Heart right ventricle (tissue), 16 donors: ENCODE measurements at regions not wholly inside any gene's neighbourhood (a gene's known extent, or its start where the extent isn't known, plus 50 kb on each side); places are given as distances from the start of the nearest gene placed in this dataset.
A peak's percentile ranks its signal among the peaks of the same experiment; 100 is the strongest.

Source experiments
- ATAC-seq, 8 donors: fragments of 200-7000 bp; cut with Tn5 transposase; one replicate each; pipeline ENCODE4 v1.9.1; 2020; ENCODE audit warnings: mild to moderate bottlenecking in 8 of 8, moderate library complexity in 8 of 8, moderate number of reproducible peaks in 1 of 8
- DNase-seq, 2 donors: peaks; one replicate each; pipeline ENCODE4 v3.0.0-alpha.2; 2020
- H3K27ac ChIP-seq, 10 donors: fragments of 200-600 bp; sonication (generic) in 2 of 10; one replicate each; pipeline versions ENCODE4 v1.5.0 to v1.8.0; 2020 to 2022; ENCODE audit warnings: mild to moderate bottlenecking in 3 of 10
- H3K27me3 ChIP-seq, 7 donors: fragments of 200-600 bp; one replicate each; pipeline ENCODE4 v1.8.0; 2021 to 2022; ENCODE audit warnings: mild to moderate bottlenecking in 2 of 7
- H3K36me3 ChIP-seq, 9 donors: fragments of 200-600 bp; sonication (generic) in 1 of 9; one replicate each; pipeline versions ENCODE4 v1.5.0 to v1.8.0; 2020 to 2022; ENCODE audit warnings: mild to moderate bottlenecking in 2 of 9
- H3K4me1 ChIP-seq, 9 donors: fragments of 200-600 bp; sonication (generic) in 1 of 9; one replicate each; pipeline versions ENCODE4 v1.5.0 to v1.8.0; 2020 to 2022; ENCODE audit warnings: mild to moderate bottlenecking in 4 of 9
- H3K4me3 ChIP-seq, 10 donors: fragments of 200-600 bp; sonication (generic) in 2 of 10; one replicate each; pipeline versions ENCODE4 v1.5.0 to v1.8.0; 2020 to 2022; ENCODE audit warnings: mild to moderate bottlenecking in 7 of 10, moderate library complexity in 2 of 10
- H3K9me3 ChIP-seq, 11 donors: fragments of 200-600 bp in 10 of 11; sonication (generic) in 2 of 11; one replicate each; pipeline versions ENCODE4 v1.5.0 to v1.8.0; 2013 to 2022; ENCODE audit warnings: mild to moderate bottlenecking in 2 of 11, control low read depth in 1 of 11, moderate library complexity in 1 of 11
- WGBS, 2 donors: extraction: QIAGEN DNeasy Blood & Tissue Kit; methylation state at CpG; one replicate each; pipeline ENCODE4 v1.1.7; 2013; ENCODE audit warnings: inconsistent platforms in 1 of 2; 5-methylcytosine and 5-hydroxymethylcytosine counted together
- intact Hi-C, 10 donors: fragments of 100-400 bp; cut with DNase I; formaldehyde crosslinking; loops; one replicate each; pipeline versions ENCODE4 v1.11.1 to v1.14.2; 2022
- TF ChIP-seq, protein P1 (sequence below), 9 donors: fragments of 200-600 bp; sonication (generic) in 2 of 9; IDR thresholded peaks; one replicate each; pipeline versions ENCODE4 v1.5.0 to v1.8.0; 2021 to 2022; ENCODE audit warnings: antibody characterized with exemption in 9 of 9, mild to moderate bottlenecking in 5 of 9, moderate library complexity in 1 of 9
- donor health status: Arrhythmogenic right ventricular cardiomyopathy.
- donor health status: ischemic (EF 13 %, LVEDD 7.1; RV severe dilation, severe dysfunction).
- donor health status: healthy with polysubstance abuse.
- donor health status: DM: no; HTN: yes; CAD: no.
- donor health status: DM: no; HTN: no; CAD: no.
- donor health status: ischemic (EF 25% LVEDD 6.9; RV normal size, moderate dysfunction).
- donor health status: ischemic (EF 25% LVEDD 5.7; RV mildly dilated, moderate dysfunction).
- donor health status: healthy.
- donor health status: DM: yes; HTN: yes; CAD: no.
- donor health status: Ischemic cardiomyopathy.
- donor health status: ischemic (EF 35%, LVEDD 5.7; RV mildly dilated, moderate dysfunction).
- donor health status: nonischemic (EF 11% LVEDD 7.7; RV severe dilation, severe dysfunction).
- donor health status: DM: yes; HTN: yes; CAD: no.
- donor health status: PGD.
- donor health status: ischemic (EF 29% LVEDD 5.4; RV normal size, mild dysfunction).
- donor health status: nonischemic (EF 23%, LVEDD 6.1; RV moderate dilation, normal function).

DNA sequence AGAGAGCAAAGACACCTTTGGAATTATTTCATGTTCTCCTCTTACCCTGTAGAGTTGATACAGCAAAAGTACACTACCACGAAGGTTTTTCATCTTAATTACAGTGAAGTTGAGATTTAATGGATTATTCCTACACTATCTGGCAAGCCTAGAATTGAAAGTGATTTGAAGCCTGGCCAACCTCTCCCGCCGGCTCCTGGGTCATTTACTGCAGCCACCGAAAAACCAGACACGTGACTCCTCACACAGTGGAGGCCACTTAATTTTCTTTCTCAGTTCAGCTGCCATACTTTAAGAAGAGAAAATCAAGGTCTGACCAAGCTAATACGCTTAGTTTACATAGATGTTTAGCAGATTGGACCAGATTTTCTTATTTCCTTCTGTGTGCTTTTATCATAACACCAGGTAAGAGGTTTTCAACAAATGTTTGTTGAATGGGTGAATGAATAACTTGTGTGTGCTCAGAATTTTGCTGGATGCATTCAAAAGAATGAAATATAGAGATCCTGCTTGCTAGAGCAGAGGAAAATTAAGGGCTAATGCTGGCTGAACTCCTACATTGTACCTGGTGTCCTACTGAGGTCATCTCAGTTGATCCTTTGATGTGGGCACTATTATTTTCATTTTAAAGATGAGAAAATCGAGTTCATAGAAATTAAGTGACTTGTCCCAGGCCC, 97.2 kb upstream of the PDE10A start:
- ATAC-seq = no peak
- Histone ChIP-seq H3K9me3 (peaks cover 0 to 14% (median 2%) of the 10 kb centered on the region in 11 donors), H3K36me3 (no peaks in the 10 kb centered on the region), H3K27me3 (no peaks in the 10 kb centered on the region), H3K4me1 (no peaks in the 10 kb centered on the region), H3K4me3 (no peak overlapping the region), H3K27ac (no peak overlapping the region)
- 90 to 92% methylated on average over 7 of the region's 7 CpGs for WGBS, 2 donors
- TF ChIP-seq, protein P1, sequence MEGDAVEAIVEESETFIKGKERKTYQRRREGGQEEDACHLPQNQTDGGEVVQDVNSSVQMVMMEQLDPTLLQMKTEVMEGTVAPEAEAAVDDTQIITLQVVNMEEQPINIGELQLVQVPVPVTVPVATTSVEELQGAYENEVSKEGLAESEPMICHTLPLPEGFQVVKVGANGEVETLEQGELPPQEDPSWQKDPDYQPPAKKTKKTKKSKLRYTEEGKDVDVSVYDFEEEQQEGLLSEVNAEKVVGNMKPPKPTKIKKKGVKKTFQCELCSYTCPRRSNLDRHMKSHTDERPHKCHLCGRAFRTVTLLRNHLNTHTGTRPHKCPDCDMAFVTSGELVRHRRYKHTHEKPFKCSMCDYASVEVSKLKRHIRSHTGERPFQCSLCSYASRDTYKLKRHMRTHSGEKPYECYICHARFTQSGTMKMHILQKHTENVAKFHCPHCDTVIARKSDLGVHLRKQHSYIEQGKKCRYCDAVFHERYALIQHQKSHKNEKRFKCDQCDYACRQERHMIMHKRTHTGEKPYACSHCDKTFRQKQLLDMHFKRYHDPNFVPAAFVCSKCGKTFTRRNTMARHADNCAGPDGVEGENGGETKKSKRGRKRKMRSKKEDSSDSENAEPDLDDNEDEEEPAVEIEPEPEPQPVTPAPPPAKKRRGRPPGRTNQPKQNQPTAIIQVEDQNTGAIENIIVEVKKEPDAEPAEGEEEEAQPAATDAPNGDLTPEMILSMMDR (IDR thresholded peaks at IDR 0.05) = no peak
- intact Hi-C loops = loop anchor here in 1 of 10 donors (10.0 kb wide), 1 partner anchor 85 kb away; no protein-coding TSS in a partner anchor
- DNase-seq = no peak

GRCh38 chr6:165758441-165758840, 95.4 kb upstream of the PDE10A start:
- DNase-seq = no peak
- Histone ChIP-seq H3K4me1 (no peaks in the 10 kb centered on the region), H3K27me3 (no peaks in the 10 kb centered on the region), H3K36me3 (no peaks in the 10 kb centered on the region), H3K4me3 (no peak overlapping the region), H3K27ac (no peak overlapping the region), H3K9me3 (peaks cover 0 to 14% (median 2%) of the 10 kb centered on the region in 11 donors)
- intact Hi-C loops = loop anchor here in 1 of 10 donors (5.0 kb wide), 1 partner anchor 321 kb away; no protein-coding TSS in a partner anchor
- TF ChIP-seq, protein P1 (IDR thresholded peaks at IDR 0.05) = no peak
- no peak for ATAC-seq

DNA sequence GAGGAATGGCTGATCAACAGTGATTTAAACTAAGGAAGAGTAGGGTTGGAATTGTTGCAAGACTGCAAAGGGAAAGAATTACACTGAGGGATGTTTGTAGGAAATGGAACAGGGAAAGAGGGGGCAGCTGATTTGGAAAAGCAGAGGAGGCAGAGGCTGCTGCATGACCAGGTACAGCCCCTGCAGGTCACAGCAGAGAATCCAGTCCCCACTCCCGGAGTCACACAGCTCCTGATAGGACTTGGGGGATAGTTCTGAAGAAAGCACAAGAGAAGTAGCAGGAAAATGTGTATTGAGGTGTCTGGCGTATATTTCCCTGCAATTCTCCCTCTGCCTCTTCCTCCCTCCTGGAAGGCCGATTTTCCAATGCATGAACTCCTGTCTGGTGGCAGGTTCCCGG, 92.5 kb upstream of the PDE10A start:
- intact Hi-C loops = loop anchor here in 1 of 10 donors (5.0 kb wide), 1 partner anchor 318 kb away; no protein-coding TSS in a partner anchor
- no peak for ATAC-seq
- TF ChIP-seq, protein P1 (IDR thresholded peaks at IDR 0.05) = peak in 1 of 9 donors; percentile 15
- Histone ChIP-seq H3K27me3 (no peaks in the 10 kb centered on the region), H3K9me3 (peaks cover 0 to 4% (median 0%) of the 10 kb centered on the region in 11 donors), H3K27ac (no peak overlapping the region), H3K36me3 (no peaks in the 10 kb centered on the region), H3K4me1 (no peaks in the 10 kb centered on the region), H3K4me3 (no peak overlapping the region)
- WGBS, 2 donors = 58 to 79% methylated on average over 4 of the region's 4 CpGs
- DNase-seq = no peak

- H3K4me1 ChIP-seq = no peaks in the 10 kb centered on the region
- peaks cover 0 to 4% (median 0%) of the 10 kb centered on the region in 11 donors for H3K9me3 ChIP-seq
- no peak overlapping the region for H3K4me3 ChIP-seq
- no peaks in the 10 kb centered on the region for H3K36me3 ChIP-seq
- TF ChIP-seq, protein P1 (IDR thresholded peaks at IDR 0.05) = no peak
- no peaks in the 10 kb centered on the region for H3K27me3 ChIP-seq
- ATAC-seq = no peak
- intact Hi-C loops = no loop called here
- no peak for DNase-seq
- H3K27ac ChIP-seq = no peak overlapping the region
These were observed 90.5 kb upstream of the PDE10A start for GRCh38 chr6:165753506-165753905.
